HAP-1 (cell line): ENCODE measurements at regions not wholly inside any gene's neighbourhood (a gene's known extent, or its start where the extent isn't known, plus 50 kb on each side); places are given as distances from the start of the nearest gene placed in this dataset.
"Not testable (repeated sequence)": the region's sequence is repeated elsewhere in the genome, so short reads cannot be mapped to it uniquely, and the experiment has no call there.

Experiments used
- DNase-seq, 2 experiments: peaks; one replicate each; pipeline ENCODE4 v3.0.0-alpha.2; 2016 to 2020; ENCODE audit warnings: low spot score in 2 of 2
- H3K27me3 ChIP-seq: fragments of 250-450 bp; sonication (Bioruptor Pico); 2 replicates; pipeline ENCODE4 v1.5.1; 2020; ENCODE audit warnings: low read depth, mild to moderate bottlenecking, moderate library complexity
- H3K36me3 ChIP-seq: fragments of 250-450 bp; sonication (Bioruptor Pico); replicated peaks from 2 replicates; pipeline ENCODE4 v1.5.1; 2020; ENCODE audit warnings: mild to moderate bottlenecking
- H3K4me1 ChIP-seq: fragments of 250-450 bp; sonication (Bioruptor Pico); 2 replicates; pipeline ENCODE4 v1.5.1; 2020; ENCODE audit warnings: mild to moderate bottlenecking
- H3K4me3 ChIP-seq: fragments of 250-450 bp; sonication (Bioruptor Pico); 2 replicates; pipeline ENCODE4 v1.5.1; 2020; ENCODE audit warnings: mild to moderate bottlenecking, moderate library complexity
- H3K9me3 ChIP-seq: fragments of 250-450 bp; sonication (Bioruptor Pico); 2 replicates; pipeline ENCODE4 v1.5.1; 2020; ENCODE audit warnings: mild to moderate bottlenecking, moderate library complexity
- in situ Hi-C: fragments of 300-500 bp; cut with MboI; formaldehyde crosslinking; loops from 3 replicates; pipeline ENCODE4 v1.14.3; 2020; ENCODE audit warnings: low sequenced_read_pairs, inconsistent platforms, mixed read lengths

- DNase-seq, H3K27me3 ChIP-seq, H3K4me1 ChIP-seq, H3K4me3 ChIP-seq, in situ Hi-C loops, H3K36me3 ChIP-seq, H3K9me3 ChIP-seq: not testable (repeated sequence)
Measured at GRCh38 chr16:63860700-63861099, 1261.2 kb downstream of the CDH11 start.

GRCh38 chr16:63856537-63856936 lies 1265.3 kb downstream of the CDH11 start:
- in situ Hi-C loops: no loop called here
- no peaks in the 10 kb centered on the region for H3K36me3 ChIP-seq
- no peaks in the 10 kb centered on the region for H3K4me1 ChIP-seq
- no peaks in the 10 kb centered on the region for H3K27me3 ChIP-seq
- no peak for DNase-seq
- no peak overlapping the region for H3K4me3 ChIP-seq
- no peaks in the 10 kb centered on the region for H3K9me3 ChIP-seq

GRCh38 chr16:63850979-63851378 lies 1270.9 kb downstream of the CDH11 start:
- Histone ChIP-seq H3K4me3 (no peak overlapping the region), H3K27me3 (no peaks in the 10 kb centered on the region), H3K4me1 (no peaks in the 10 kb centered on the region), H3K36me3 (no peaks in the 10 kb centered on the region), H3K9me3 (no peaks in the 10 kb centered on the region)
- DNase-seq: no peak
- in situ Hi-C loops: no loop called here

GRCh38 chr16:63841271-63841670 lies 1280.6 kb downstream of the CDH11 start:
- H3K4me1 ChIP-seq: no peaks in the 10 kb centered on the region
- in situ Hi-C loops: no loop called here

GRCh38 chr16:63830061-63830460 lies 1291.8 kb downstream of the CDH11 start:
- H3K27me3 ChIP-seq: no peaks in the 10 kb centered on the region
- no peak overlapping the region for H3K4me3 ChIP-seq
- H3K4me1 ChIP-seq: no peaks in the 10 kb centered on the region
- no peaks in the 10 kb centered on the region for H3K36me3 ChIP-seq
- H3K9me3 ChIP-seq: no peaks in the 10 kb centered on the region
- no peak for DNase-seq
- in situ Hi-C loops: no loop called here

More at GRCh38 chr16:63841271-63841670, 1280.6 kb downstream of the CDH11 start:
- DNase-seq: no peak
- Histone ChIP-seq H3K36me3 (no peaks in the 10 kb centered on the region), H3K9me3 (no peaks in the 10 kb centered on the region; the same call in 1 of the 2 replicates), H3K27me3 (no peaks in the 10 kb centered on the region), H3K4me3 (no peak overlapping the region)

- in situ Hi-C loops: no loop called here
Measured at GRCh38 chr16:63822818-63823217, 1299.0 kb downstream of the CDH11 start.

GRCh38 chr16:63816276-63816675 lies 1305.6 kb downstream of the CDH11 start:
- Histone ChIP-seq H3K27me3 (no peaks in the 10 kb centered on the region), H3K4me1 (no peaks in the 10 kb centered on the region; the same call in 1 of the 2 replicates), H3K4me3 (no peak overlapping the region), H3K9me3 (no peaks in the 10 kb centered on the region), H3K36me3 (no peaks in the 10 kb centered on the region)
- DNase-seq: no peak
- in situ Hi-C loops: no loop called here

More at GRCh38 chr16:63822818-63823217, 1299.0 kb downstream of the CDH11 start:
- no peaks in the 10 kb centered on the region for H3K9me3 ChIP-seq
- DNase-seq: no peak
- no peaks in the 10 kb centered on the region for H3K36me3 ChIP-seq
- no peak overlapping the region for H3K4me3 ChIP-seq
- H3K27me3 ChIP-seq: no peaks in the 10 kb centered on the region
- H3K4me1 ChIP-seq: no peaks in the 10 kb centered on the region

- no peak overlapping the region for H3K4me3 ChIP-seq
- H3K36me3 ChIP-seq: no peaks in the 10 kb centered on the region
- in situ Hi-C loops: no loop called here
- DNase-seq: no peak
- no peaks in the 10 kb centered on the region for H3K9me3 ChIP-seq
- no peaks in the 10 kb centered on the region; the same call in 1 of the 2 replicates for H3K4me1 ChIP-seq
- no peaks in the 10 kb centered on the region for H3K27me3 ChIP-seq
Measured at GRCh38 chr16:63813862-63814261, 1308.0 kb downstream of the CDH11 start.

GRCh38 chr16:63808730-63809129 lies 1313.1 kb downstream of the CDH11 start:
- DNase-seq: no peak
- Histone ChIP-seq H3K36me3 (no peaks in the 10 kb centered on the region), H3K9me3 (no peaks in the 10 kb centered on the region), H3K27me3 (no peaks in the 10 kb centered on the region), H3K4me1 (no peaks in the 10 kb centered on the region; the same call in 1 of the 2 replicates), H3K4me3 (no peak overlapping the region)
- in situ Hi-C loops: no loop called here

GRCh38 chr16:63806794-63807506 lies 1314.9 kb downstream of the CDH11 start:
- Histone ChIP-seq H3K9me3 (no peaks in the 10 kb centered on the region), H3K27me3 (no peaks in the 10 kb centered on the region), H3K4me1 (no peaks in the 10 kb centered on the region), H3K36me3 (no peaks in the 10 kb centered on the region), H3K4me3 (no peak overlapping the region)
- in situ Hi-C loops: no loop called here
- DNase-seq: no peak

- H3K4me1 ChIP-seq: no peaks in the 10 kb centered on the region
- DNase-seq: no peak
- H3K36me3 ChIP-seq: no peaks in the 10 kb centered on the region
- in situ Hi-C loops: no loop called here
- no peaks in the 10 kb centered on the region for H3K27me3 ChIP-seq
- no peaks in the 10 kb centered on the region for H3K9me3 ChIP-seq
- H3K4me3 ChIP-seq: no peak overlapping the region
Measured at GRCh38 chr16:63804126-63804525, 1317.7 kb downstream of the CDH11 start.

- no peak for DNase-seq
- no peaks in the 10 kb centered on the region for H3K36me3 ChIP-seq
- no peaks in the 10 kb centered on the region for H3K27me3 ChIP-seq
- in situ Hi-C loops: no loop called here
- no peak overlapping the region for H3K4me3 ChIP-seq
- no peaks in the 10 kb centered on the region for H3K4me1 ChIP-seq
- peaks cover 6% of the 10 kb centered on the region for H3K9me3 ChIP-seq
Measured at GRCh38 chr16:63789603-63790002, 1332.3 kb downstream of the CDH11 start.

GRCh38 chr16:63787014-63787413 lies 1334.8 kb downstream of the CDH11 start:
- H3K4me1 ChIP-seq: no peaks in the 10 kb centered on the region
- no peak overlapping the region for H3K4me3 ChIP-seq
- in situ Hi-C loops: no loop called here
- no peak for DNase-seq
- H3K36me3 ChIP-seq: no peaks in the 10 kb centered on the region
- no peaks in the 10 kb centered on the region for H3K27me3 ChIP-seq
- H3K9me3 ChIP-seq: peaks cover 6% of the 10 kb centered on the region

GRCh38 chr16:63785170-63785569 lies 1336.7 kb downstream of the CDH11 start:
- DNase-seq: no peak
- Histone ChIP-seq H3K4me3 (no peak overlapping the region), H3K36me3 (no peaks in the 10 kb centered on the region), H3K4me1 (no peaks in the 10 kb centered on the region), H3K27me3 (no peaks in the 10 kb centered on the region), H3K9me3 (peaks cover 6% of the 10 kb centered on the region)
- in situ Hi-C loops: no loop called here

- no peaks in the 10 kb centered on the region for H3K4me1 ChIP-seq
- no peaks in the 10 kb centered on the region for H3K27me3 ChIP-seq
- no peak overlapping the region for H3K4me3 ChIP-seq
- H3K36me3 ChIP-seq: no peaks in the 10 kb centered on the region
- no peak for DNase-seq
- H3K9me3 ChIP-seq: no peaks in the 10 kb centered on the region
- in situ Hi-C loops: no loop called here
Measured at GRCh38 chr16:63776437-63776836, 1345.4 kb downstream of the CDH11 start.
